Fibroblast of lung (primary cell): ENCODE measurements at regions not wholly inside any gene's neighbourhood (a gene's known extent, or its start where the extent isn't known, plus 50 kb on each side); places are given as distances from the start of the nearest gene placed in this dataset.

Experiments
- DNase-seq, 2 donors: peaks; one replicate each; pipeline versions ENCODE4 v3.0.0 to v3.0.0-alpha.2; 2010; ENCODE audit warnings: low read depth in 2 of 2
- H2AFZ ChIP-seq: 2 replicates; pipeline ENCODE4 v1.5.1; 2012; ENCODE audit warnings: low read length, control low read depth, inconsistent platforms
- H3K27ac ChIP-seq: 2 replicates; pipeline ENCODE4 v1.5.1; 2011; ENCODE audit warnings: low read length, control low read depth; ENCODE audit not compliant: insufficient read depth
- H3K27me3 ChIP-seq: 2 replicates; pipeline ENCODE4 v1.5.1; 2011; ENCODE audit warnings: mild to moderate bottlenecking, low read length; ENCODE audit not compliant: control insufficient read depth, insufficient read depth
- H3K36me3 ChIP-seq: 2 replicates; pipeline ENCODE4 v1.5.1; 2011; ENCODE audit warnings: low read length; ENCODE audit not compliant: control insufficient read depth, insufficient read depth
- H3K4me1 ChIP-seq: 2 replicates; pipeline ENCODE4 v1.5.1; 2011; ENCODE audit warnings: low read length; ENCODE audit not compliant: control insufficient read depth, insufficient read depth; ENCODE audit errors: extremely low read depth
- H3K4me2 ChIP-seq: 2 replicates; pipeline ENCODE4 v1.5.1; 2011; ENCODE audit warnings: low read length, control low read depth; ENCODE audit not compliant: insufficient read depth; ENCODE audit errors: extremely low read depth
- H3K4me3 ChIP-seq, 4 experiments: fragments of 200-600 bp in 1 of 4; sonication (generic) in 1 of 4; replicated peaks in 1 of 4; 2 replicates each; pipeline ENCODE4 v1.5.1; 2011 to 2016; ENCODE audit warnings: low read length in 4 of 4, low read depth in 3 of 4, mild to moderate bottlenecking in 3 of 4, control low read depth in 2 of 4, inconsistent platforms in 1 of 4, mixed read lengths in 1 of 4; ENCODE audit not compliant: insufficient read depth in 1 of 4; ENCODE audit errors: control extremely low read depth in 1 of 4
- H3K79me2 ChIP-seq: 2 replicates; pipeline ENCODE4 v1.5.1; 2012; ENCODE audit warnings: mild to moderate bottlenecking, low read length, inconsistent platforms; ENCODE audit not compliant: control insufficient read depth, insufficient read depth
- H3K9ac ChIP-seq: 2 replicates; pipeline ENCODE4 v1.5.1; 2011; ENCODE audit warnings: mild to moderate bottlenecking, low read length, control low read depth; ENCODE audit not compliant: insufficient read depth
- H3K9me3 ChIP-seq: 2 replicates; pipeline ENCODE4 v1.5.1; 2012; ENCODE audit warnings: low read depth, low read length; ENCODE audit not compliant: control insufficient read depth, insufficient read depth
- H4K20me1 ChIP-seq: 2 replicates; pipeline ENCODE4 v1.5.1; 2011; ENCODE audit warnings: low read length; ENCODE audit not compliant: control insufficient read depth, insufficient read depth; ENCODE audit errors: extremely low read depth
- CTCF ChIP-seq, 2 donors: IDR thresholded peaks in 1 of 2; conservative IDR thresholded peaks in 1 of 2; 1 replicate in 1 of 2; 2 replicates in 1 of 2; pipeline ENCODE4 v1.5.1; 2011 to 2012; ENCODE audit warnings: low read length in 2 of 2, control low read depth in 1 of 2, inconsistent platforms in 1 of 2, low read depth in 1 of 2, mild to moderate bottlenecking in 1 of 2
- EZH2 ChIP-seq: IDR thresholded peaks from 2 replicates; pipeline ENCODE4 v1.5.1; 2012; ENCODE audit warnings: low read length, control low read depth, mild to moderate bottlenecking; ENCODE audit errors: missing control alignments

GRCh38 chr4:187883836-187884475, 111.6 kb upstream of the ZFP42 start:
- Histone ChIP-seq H3K4me3 (no peak overlapping the region), H2AFZ (no peak overlapping the region), H3K27ac (no peak overlapping the region), H3K9ac (no peak overlapping the region), H3K9me3 (no peaks in the 10 kb centered on the region), H3K36me3 (no peaks in the 10 kb centered on the region), H3K27me3 (no peaks in the 10 kb centered on the region), H3K4me1 (no peaks in the 10 kb centered on the region), H4K20me1 (no peaks in the 10 kb centered on the region), H3K79me2 (no peaks in the 10 kb centered on the region), H3K4me2 (no peak overlapping the region)
- DNase-seq: no peak
- TF ChIP-seq EZH2 (no peak), CTCF (conservative IDR thresholded peaks at IDR 0.05 in 1 of 2, IDR thresholded peaks at IDR 0.05 in 1 of 2; ENCODE audit: low read depth in 1 of 2, low read length in 2 of 2) (no peak)

- DNase-seq: no peak
Measured at GRCh38 chr4:187887906-187888305, 107.7 kb upstream of the ZFP42 start.

GRCh38 chr4:187889651-187890050, 105.9 kb upstream of the ZFP42 start:
- DNase-seq: no peak
- no peak overlapping the region for H3K9ac ChIP-seq

More at GRCh38 chr4:187887906-187888305, 107.7 kb upstream of the ZFP42 start:
- H3K9ac ChIP-seq: no peak overlapping the region
- no peaks in the 10 kb centered on the region for H3K27me3 ChIP-seq
- no peak overlapping the region for H3K4me2 ChIP-seq
- TF ChIP-seq CTCF (conservative IDR thresholded peaks at IDR 0.05 in 1 of 2, IDR thresholded peaks at IDR 0.05 in 1 of 2; ENCODE audit: low read depth in 1 of 2, low read length in 2 of 2) (no peak), EZH2 (no peak)
- H3K9me3 ChIP-seq: no peaks in the 10 kb centered on the region
- no peaks in the 10 kb centered on the region for H4K20me1 ChIP-seq
- H3K4me3 ChIP-seq: no peak overlapping the region
- H3K36me3 ChIP-seq: no peaks in the 10 kb centered on the region
- no peak overlapping the region for H3K27ac ChIP-seq
- H3K4me1 ChIP-seq: no peaks in the 10 kb centered on the region
- no peaks in the 10 kb centered on the region for H3K79me2 ChIP-seq
- no peak overlapping the region for H2AFZ ChIP-seq

More at GRCh38 chr4:187889651-187890050, 105.9 kb upstream of the ZFP42 start:
- Histone ChIP-seq H3K4me2 (no peak overlapping the region), H3K27me3 (no peaks in the 10 kb centered on the region), H3K79me2 (no peaks in the 10 kb centered on the region), H3K4me1 (no peaks in the 10 kb centered on the region), H3K9me3 (no peaks in the 10 kb centered on the region), H4K20me1 (no peaks in the 10 kb centered on the region), H3K27ac (no peak overlapping the region), H2AFZ (no peak overlapping the region), H3K4me3 (no peak overlapping the region), H3K36me3 (no peaks in the 10 kb centered on the region)
- TF ChIP-seq CTCF (conservative IDR thresholded peaks at IDR 0.05 in 1 of 2, IDR thresholded peaks at IDR 0.05 in 1 of 2; ENCODE audit: low read depth in 1 of 2, low read length in 2 of 2) (no peak), EZH2 (no peak)
